Mucosa of descending colon (tissue), 3 donors: ENCODE measurements at regions not wholly inside any gene's neighbourhood (a gene's known extent, or its start where the extent isn't known, plus 50 kb on each side); places are given as distances from the start of the nearest gene placed in this dataset.

ENCODE experiments used
- ATAC-seq: fragments of 200-7000 bp; cut with Tn5 transposase; one replicate; pipeline ENCODE4 v1.9.1; 2020; ENCODE audit warnings: mild to moderate bottlenecking, moderate library complexity
- DNase-seq, 3 donors: peaks; one replicate each; pipeline ENCODE4 v3.0.0-alpha.2; 2020
- H3K36me3 ChIP-seq: fragments of 200-600 bp; one replicate; pipeline ENCODE4 v1.8.0; 2021; ENCODE audit warnings: low read depth, mild to moderate bottlenecking
- H3K4me1 ChIP-seq: fragments of 200-600 bp; one replicate; pipeline ENCODE4 v1.8.0; 2021; ENCODE audit warnings: low read depth, mild to moderate bottlenecking
- H3K4me3 ChIP-seq: fragments of 200-600 bp; one replicate; pipeline ENCODE4 v1.8.0; 2021; ENCODE audit warnings: mild to moderate bottlenecking
- H3K9me3 ChIP-seq: fragments of 200-600 bp; one replicate; pipeline ENCODE4 v1.8.0; 2021; ENCODE audit warnings: mild to moderate bottlenecking
- intact Hi-C, 2 donors: fragments of 100-400 bp; cut with DNase I in 1 of 2; cut with micrococcal nuclease in 1 of 2; formaldehyde crosslinking; loops; one replicate each; pipeline versions ENCODE4 v1.11.0 to v1.11.1; 2022; cut with DNase I, micrococcal nuclease
- TF ChIP-seq, protein P1 (sequence below): fragments of 200-600 bp; IDR thresholded peaks from one replicate; pipeline ENCODE4 v1.8.0; 2022; ENCODE audit warnings: antibody characterized with exemption, mild to moderate bottlenecking
- donor health status: DM: no; HTN: no; CAD: no; lungs with moderate emphysema.
- donor health status: DM: no; HTN: no; CAD: no.
- donor health status: DM: no; HTN: yes; CAD: no.

DNA sequence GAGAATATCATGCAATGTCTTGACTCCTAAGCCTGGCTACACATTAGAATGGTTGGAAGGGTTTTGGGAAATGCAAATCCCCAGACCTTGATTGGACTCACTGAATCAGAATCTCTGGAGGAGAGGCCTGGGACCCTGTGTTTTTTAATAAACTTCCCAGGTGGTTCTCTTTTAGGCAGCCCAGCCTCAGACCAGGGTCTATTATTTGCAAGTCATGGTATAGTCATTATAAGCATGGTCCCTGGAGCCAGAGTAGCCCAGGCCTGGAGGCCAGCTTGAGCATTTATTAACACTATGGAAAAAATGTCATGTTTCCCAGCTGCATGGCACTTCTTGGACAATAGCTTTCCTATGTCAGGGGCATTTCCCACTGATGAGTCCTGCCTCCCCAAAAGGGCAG, 266.9 kb downstream of the NPIPA8 start:
- TF ChIP-seq, protein P1, sequence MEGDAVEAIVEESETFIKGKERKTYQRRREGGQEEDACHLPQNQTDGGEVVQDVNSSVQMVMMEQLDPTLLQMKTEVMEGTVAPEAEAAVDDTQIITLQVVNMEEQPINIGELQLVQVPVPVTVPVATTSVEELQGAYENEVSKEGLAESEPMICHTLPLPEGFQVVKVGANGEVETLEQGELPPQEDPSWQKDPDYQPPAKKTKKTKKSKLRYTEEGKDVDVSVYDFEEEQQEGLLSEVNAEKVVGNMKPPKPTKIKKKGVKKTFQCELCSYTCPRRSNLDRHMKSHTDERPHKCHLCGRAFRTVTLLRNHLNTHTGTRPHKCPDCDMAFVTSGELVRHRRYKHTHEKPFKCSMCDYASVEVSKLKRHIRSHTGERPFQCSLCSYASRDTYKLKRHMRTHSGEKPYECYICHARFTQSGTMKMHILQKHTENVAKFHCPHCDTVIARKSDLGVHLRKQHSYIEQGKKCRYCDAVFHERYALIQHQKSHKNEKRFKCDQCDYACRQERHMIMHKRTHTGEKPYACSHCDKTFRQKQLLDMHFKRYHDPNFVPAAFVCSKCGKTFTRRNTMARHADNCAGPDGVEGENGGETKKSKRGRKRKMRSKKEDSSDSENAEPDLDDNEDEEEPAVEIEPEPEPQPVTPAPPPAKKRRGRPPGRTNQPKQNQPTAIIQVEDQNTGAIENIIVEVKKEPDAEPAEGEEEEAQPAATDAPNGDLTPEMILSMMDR: no peak
- Histone ChIP-seq H3K4me3 (no peak overlapping the region), H3K4me1 (no peaks in the 10 kb centered on the region), H3K36me3 (no peaks in the 10 kb centered on the region), H3K9me3 (no peaks in the 10 kb centered on the region)
- intact Hi-C loops: no loop called here
- no peak for ATAC-seq
- no peak for DNase-seq

DNA sequence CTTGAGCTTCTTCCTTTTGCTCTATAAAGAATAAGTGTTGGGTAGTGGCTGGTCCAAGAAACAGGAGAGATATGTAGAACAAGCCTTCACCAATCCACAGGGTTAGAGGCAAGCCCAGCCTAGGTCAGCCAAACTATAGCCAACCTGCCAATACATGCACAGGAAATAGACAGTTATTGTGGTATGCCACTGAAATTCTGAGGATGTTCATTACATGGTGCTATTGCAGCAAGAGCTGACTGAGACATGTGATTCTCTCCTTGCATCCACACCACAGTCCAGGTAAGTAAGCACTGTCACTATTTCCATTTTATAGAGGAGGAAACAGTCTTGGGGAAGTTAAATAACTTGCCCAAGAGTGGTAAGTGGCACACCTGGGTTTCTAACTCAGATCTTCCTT, 268.1 kb downstream of the NPIPA8 start:
- intact Hi-C loops: no loop called here
- no peak for ATAC-seq
- H3K4me1 ChIP-seq: no peaks in the 10 kb centered on the region
- H3K36me3 ChIP-seq: no peaks in the 10 kb centered on the region
- no peak for DNase-seq
- H3K9me3 ChIP-seq: no peaks in the 10 kb centered on the region
- no peak overlapping the region for H3K4me3 ChIP-seq
- TF ChIP-seq, protein P1: no peak

DNA sequence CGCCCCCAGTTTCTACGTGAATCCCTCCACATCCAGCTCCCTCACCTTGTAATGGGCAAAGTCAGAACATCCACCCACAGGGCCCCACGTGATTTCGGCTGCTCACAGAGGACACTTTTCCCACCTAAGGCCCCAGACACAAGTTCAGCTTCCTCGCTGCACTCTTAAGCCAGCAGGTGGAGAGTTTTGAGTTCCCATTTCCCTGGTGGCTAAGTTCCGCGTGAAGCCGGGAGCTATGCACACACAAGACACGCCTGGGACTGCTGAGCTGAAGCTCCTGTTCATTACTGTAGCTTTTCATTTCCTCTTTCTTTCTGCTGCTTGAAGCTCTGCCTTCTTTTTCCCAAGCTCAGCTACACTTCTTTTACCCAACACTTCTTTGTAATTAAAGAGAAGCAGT, 273.8 kb downstream of the NPIPA8 start:
- ATAC-seq: peak; percentile 46
- peaks cover 4% of the 10 kb centered on the region for H3K4me1 ChIP-seq
- H3K9me3 ChIP-seq: no peaks in the 10 kb centered on the region
- H3K36me3 ChIP-seq: no peaks in the 10 kb centered on the region
- peak in 1 of 3 donors; percentile 39 for DNase-seq
- no peak overlapping the region for H3K4me3 ChIP-seq
- intact Hi-C loops: no loop called here
- TF ChIP-seq, protein P1: no peak

DNA sequence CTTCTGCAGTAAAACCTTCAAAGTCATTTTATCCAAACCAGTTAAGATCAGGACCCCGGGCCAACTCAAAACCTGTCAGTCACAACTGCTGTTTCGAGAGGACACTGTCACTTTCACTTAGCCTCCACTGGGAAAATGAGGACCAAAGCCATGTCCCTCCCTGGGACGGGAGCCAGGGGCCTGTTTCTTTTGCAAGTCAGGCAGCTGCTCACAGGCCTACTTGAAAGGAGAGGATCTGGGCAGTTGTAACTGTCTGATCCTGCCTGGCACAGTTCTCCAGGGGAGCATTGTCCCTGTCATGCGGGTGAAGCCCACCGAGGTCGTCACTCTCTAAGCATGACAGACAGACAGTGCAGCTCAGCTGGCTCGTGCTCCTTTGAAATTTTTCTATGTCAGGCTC, 276.2 kb downstream of the NPIPA8 start:
- no peak for DNase-seq
- no peaks in the 10 kb centered on the region for H3K9me3 ChIP-seq
- TF ChIP-seq, protein P1: no peak
- no peaks in the 10 kb centered on the region for H3K36me3 ChIP-seq
- H3K4me3 ChIP-seq: no peak overlapping the region
- intact Hi-C loops: no loop called here
- H3K4me1 ChIP-seq: peaks cover 4% of the 10 kb centered on the region
- no peak for ATAC-seq

DNA sequence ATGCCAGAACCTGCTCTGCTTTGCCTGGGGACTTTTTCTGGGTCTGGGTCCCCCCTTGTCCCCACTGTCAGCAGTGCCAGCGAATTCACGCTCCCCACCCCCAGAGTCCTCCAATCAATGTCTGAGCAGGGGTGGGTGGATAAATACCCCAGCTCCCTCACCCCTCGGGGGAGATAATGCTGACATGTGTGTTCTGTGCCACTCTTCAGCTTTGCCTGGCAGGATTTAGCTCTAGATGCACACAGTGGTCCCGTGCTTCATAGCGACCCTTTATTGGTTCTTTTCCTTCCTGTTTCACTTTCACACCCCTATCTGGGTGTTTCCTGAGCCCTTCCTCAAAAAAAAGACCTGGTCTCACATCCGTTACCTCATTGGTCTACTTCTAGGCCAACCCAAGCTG, 277.0 kb downstream of the NPIPA8 start:
- no peak for ATAC-seq
- DNase-seq: no peak
- no peak overlapping the region for H3K4me3 ChIP-seq
- TF ChIP-seq, protein P1: no peak
- H3K4me1 ChIP-seq: peaks cover 4% of the 10 kb centered on the region
- intact Hi-C loops: no loop called here
- H3K9me3 ChIP-seq: no peaks in the 10 kb centered on the region
- H3K36me3 ChIP-seq: no peaks in the 10 kb centered on the region

DNA sequence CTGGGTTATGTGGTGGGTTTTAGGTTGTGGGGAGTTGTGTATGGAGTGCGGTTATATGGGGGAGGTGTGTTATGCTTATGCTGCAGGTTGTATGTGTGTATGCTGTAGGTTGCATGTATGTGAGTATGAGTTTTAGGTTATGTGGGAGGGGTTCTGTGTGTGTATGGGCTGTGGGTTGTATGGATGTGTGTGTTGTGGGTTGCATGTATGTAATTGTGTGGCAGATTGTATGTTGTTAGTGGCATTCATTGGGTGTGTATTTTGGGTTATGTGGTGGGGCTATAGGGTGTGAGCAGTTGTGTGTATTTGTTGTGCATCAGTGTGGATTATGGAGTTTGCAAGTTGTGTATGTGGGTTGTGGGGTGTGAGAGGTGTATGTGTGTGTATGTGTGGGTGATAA, 277.4 kb downstream of the NPIPA8 start:
- H3K4me3 ChIP-seq: no peak overlapping the region
- no peak for ATAC-seq
- TF ChIP-seq, protein P1: no peak

More for the DNA sequence above, 277.4 kb downstream of the NPIPA8 start:
- Histone ChIP-seq H3K4me1 (peaks cover 4% of the 10 kb centered on the region), H3K36me3 (no peaks in the 10 kb centered on the region), H3K9me3 (no peaks in the 10 kb centered on the region)
- no peak for DNase-seq
- intact Hi-C loops: no loop called here
